ENCODE measurements at regions not wholly inside any gene's neighbourhood (a gene's known extent, or its start where the extent isn't known, plus 50 kb on each side); places are given as distances from the start of the nearest gene placed in this dataset.

DNA sequence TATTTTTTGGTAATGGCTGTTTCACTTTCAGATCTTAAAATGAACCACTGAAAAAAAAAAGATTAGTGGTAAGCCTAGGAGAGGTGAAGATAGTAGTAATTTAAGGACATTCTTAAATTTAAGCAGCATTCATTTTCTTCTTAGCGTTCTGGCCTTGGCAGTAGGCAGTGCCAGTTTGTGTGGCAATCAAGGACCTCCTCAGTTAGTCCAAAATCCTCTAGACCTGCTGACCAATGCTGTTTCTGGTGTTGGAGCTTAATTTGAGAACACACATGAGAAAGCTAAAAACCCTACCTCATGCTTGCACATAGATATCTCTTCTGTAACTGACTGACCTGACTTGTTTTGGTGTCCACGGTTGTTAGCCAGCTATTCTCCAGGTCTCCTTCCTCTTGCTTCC is 219.8 kb upstream of the RGS6 start (continued):
- TF ChIP-seq, protein P1, sequence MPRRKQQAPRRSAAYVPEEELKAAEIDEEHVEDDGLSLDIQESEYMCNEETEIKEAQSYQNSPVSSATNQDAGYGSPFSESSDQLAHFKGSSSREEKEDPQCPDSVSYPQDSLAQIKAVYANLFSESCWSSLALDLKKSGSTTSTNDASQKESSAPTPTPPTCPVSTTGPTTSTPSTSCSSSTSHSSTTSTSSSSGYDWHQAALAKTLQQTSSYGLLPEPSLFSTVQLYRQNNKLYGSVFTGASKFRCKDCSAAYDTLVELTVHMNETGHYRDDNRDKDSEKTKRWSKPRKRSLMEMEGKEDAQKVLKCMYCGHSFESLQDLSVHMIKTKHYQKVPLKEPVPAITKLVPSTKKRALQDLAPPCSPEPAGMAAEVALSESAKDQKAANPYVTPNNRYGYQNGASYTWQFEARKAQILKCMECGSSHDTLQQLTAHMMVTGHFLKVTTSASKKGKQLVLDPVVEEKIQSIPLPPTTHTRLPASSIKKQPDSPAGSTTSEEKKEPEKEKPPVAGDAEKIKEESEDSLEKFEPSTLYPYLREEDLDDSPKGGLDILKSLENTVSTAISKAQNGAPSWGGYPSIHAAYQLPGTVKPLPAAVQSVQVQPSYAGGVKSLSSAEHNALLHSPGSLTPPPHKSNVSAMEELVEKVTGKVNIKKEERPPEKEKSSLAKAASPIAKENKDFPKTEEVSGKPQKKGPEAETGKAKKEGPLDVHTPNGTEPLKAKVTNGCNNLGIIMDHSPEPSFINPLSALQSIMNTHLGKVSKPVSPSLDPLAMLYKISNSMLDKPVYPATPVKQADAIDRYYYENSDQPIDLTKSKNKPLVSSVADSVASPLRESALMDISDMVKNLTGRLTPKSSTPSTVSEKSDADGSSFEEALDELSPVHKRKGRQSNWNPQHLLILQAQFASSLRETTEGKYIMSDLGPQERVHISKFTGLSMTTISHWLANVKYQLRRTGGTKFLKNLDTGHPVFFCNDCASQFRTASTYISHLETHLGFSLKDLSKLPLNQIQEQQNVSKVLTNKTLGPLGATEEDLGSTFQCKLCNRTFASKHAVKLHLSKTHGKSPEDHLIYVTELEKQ (CRISPR knock-in tag; IDR thresholded peaks at IDR 0.05) = no peak
- TF ChIP-seq CAMTA2 (CRISPR knock-in tag; conservative IDR thresholded peaks at IDR 0.05) (no peak), BACH1 (tag; IDR thresholded peaks at IDR 0.05) (no peak), CBX1 (IDR thresholded peaks at IDR 0.05; ENCODE audit: low read depth) (no peak)

DNA sequence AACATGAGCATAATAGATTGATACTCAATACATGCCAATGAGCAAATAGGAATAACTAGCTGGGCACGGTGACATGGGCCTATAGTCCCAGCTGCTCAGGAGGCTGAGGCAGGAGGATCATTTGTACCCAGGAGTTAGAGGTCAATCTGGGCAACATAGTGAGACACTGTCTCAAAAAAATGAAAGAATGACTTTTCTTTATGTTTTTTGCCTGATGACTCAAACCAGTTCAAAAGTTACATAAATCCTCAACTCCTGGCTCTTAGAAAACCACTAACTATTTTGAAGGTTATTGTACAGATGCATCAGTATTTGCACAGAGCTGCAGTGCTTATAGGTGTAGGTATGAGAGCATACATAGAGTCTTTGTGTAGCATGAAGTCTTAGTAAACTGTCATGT is 219.2 kb upstream of the RGS6 start:
- Histone ChIP-seq H3K9ac (ENCODE audit: insufficient read depth in 1 of 2, low read depth in 2 of 2, low read length in 2 of 2) (no peak overlapping the region), H3K9me1 (ENCODE audit: control insufficient read depth, insufficient read depth, low read length) (no peaks in the 10 kb centered on the region), H3K4me3 (no peak overlapping the region), H2AFZ (ENCODE audit: low read depth, low read length) (no peak overlapping the region), H3K27me3 (ENCODE audit: control insufficient read depth in 2 of 2, insufficient read depth in 2 of 2, low read length in 2 of 2) (no peaks in the 10 kb centered on the region), H4K20me1 (replicated peaks; ENCODE audit: control insufficient read depth, insufficient read depth, low read length) (no peaks in the 10 kb centered on the region), H3K36me3 (ENCODE audit: control insufficient read depth, insufficient read depth, low read length) (peaks cover 5% of the 10 kb centered on the region; the same call in 1 of the 3 replicates), H3K79me2 (ENCODE audit: control insufficient read depth, insufficient read depth, low read length) (no peaks in the 10 kb centered on the region), H3K9me3 (replicated peaks; ENCODE audit: control insufficient read depth, insufficient read depth, low read depth, low read length) (no peaks in the 10 kb centered on the region), H3K4me2 (ENCODE audit: insufficient read depth, low read length) (no peak overlapping the region), H3K27ac (ENCODE audit: extremely low read depth, low read depth, low read length) (no peak overlapping the region), H3K4me1 (replicated peaks in 1 of 2; ENCODE audit: control insufficient read depth in 2 of 2, insufficient read depth in 2 of 2, low read length in 2 of 2) (no peaks in the 10 kb centered on the region)
- intact Hi-C loops (cut with micrococcal nuclease) = no loop called here
- BruUV-seq (replicated peaks) = no TSS peak
- in situ Hi-C loops (cut with MboI) = no loop called here
- FAIRE-seq (no peak), ATAC-seq (no peak), DNase-seq (ENCODE audit: extremely low read depth in 1 of 4, low spot score in 3 of 4) (no peak)
- CTCF ChIA-PET (ENCODE audit: low intra/inter-chr PET ratio) = no interaction called here
- POLR2A ChIA-PET = interaction anchor here (1.3 kb wide), 1 partner anchor 8 kb away, joined by 3 read pairs; no protein-coding TSS in a partner anchor
- 60% methylated on average over 1 of the region's 1 CpG for WGBS (ENCODE audit: insufficient coverage, low coverage, missing lambda C conversion rate)
- TF ChIP-seq ZNF384 (IDR thresholded peaks at IDR 0.05; ENCODE audit: low read depth, low read length) = no peak
- no peak for TF ChIP-seq RBM15 (IDR thresholded peaks at IDR 0.05; ENCODE audit: insufficient read depth, low read length)
- no peak for TF ChIP-seq STAG1 (CRISPR knock-in tag; IDR thresholded peaks at IDR 0.05; ENCODE audit: borderline replicate concordance)
- no peak for TF ChIP-seq TEAD1 (CRISPR knock-in tag; IDR thresholded peaks at IDR 0.05)
- no peak for TF ChIP-seq SIX5 (IDR thresholded peaks at IDR 0.05; ENCODE audit: borderline replicate concordance in 1 of 2, insufficient read depth in 1 of 2, low read depth in 1 of 2, low read length in 2 of 2)
- TF ChIP-seq, protein P2, sequence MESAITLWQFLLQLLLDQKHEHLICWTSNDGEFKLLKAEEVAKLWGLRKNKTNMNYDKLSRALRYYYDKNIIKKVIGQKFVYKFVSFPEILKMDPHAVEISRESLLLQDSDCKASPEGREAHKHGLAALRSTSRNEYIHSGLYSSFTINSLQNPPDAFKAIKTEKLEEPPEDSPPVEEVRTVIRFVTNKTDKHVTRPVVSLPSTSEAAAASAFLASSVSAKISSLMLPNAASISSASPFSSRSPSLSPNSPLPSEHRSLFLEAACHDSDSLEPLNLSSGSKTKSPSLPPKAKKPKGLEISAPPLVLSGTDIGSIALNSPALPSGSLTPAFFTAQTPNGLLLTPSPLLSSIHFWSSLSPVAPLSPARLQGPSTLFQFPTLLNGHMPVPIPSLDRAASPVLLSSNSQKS (CRISPR knock-in tag; IDR thresholded peaks at IDR 0.05) = no peak
- no peak for TF ChIP-seq ZNF79 (CRISPR knock-in tag; IDR thresholded peaks at IDR 0.05; ENCODE audit: low read depth)
- TF ChIP-seq TCFL5 (CRISPR knock-in tag; conservative IDR thresholded peaks at IDR 0.05) = no peak
- no peak for TF ChIP-seq YBX1 (IDR thresholded peaks at IDR 0.05)
- TF ChIP-seq ZNF830 (CRISPR knock-in tag; IDR thresholded peaks at IDR 0.05) = no peak
- TF ChIP-seq MAFK (IDR thresholded peaks at IDR 0.05; ENCODE audit: low read length) = no peak
- TF ChIP-seq ZNF507 (tag; conservative IDR thresholded peaks at IDR 0.05) = no peak
- TF ChIP-seq, protein P3, sequence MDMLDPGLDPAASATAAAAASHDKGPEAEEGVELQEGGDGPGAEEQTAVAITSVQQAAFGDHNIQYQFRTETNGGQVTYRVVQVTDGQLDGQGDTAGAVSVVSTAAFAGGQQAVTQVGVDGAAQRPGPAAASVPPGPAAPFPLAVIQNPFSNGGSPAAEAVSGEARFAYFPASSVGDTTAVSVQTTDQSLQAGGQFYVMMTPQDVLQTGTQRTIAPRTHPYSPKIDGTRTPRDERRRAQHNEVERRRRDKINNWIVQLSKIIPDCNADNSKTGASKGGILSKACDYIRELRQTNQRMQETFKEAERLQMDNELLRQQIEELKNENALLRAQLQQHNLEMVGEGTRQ (CRISPR knock-in tag; IDR thresholded peaks at IDR 0.05) = no peak
- no peak for TF ChIP-seq GATAD2A (IDR thresholded peaks at IDR 0.05)
- TF ChIP-seq RBM25 (IDR thresholded peaks at IDR 0.05; ENCODE audit: low read depth, low read length, severe bottlenecking) = no peak

Measured in K562 (cell line).